H1 (cell line): ENCODE measurements at regions not wholly inside any gene's neighbourhood (a gene's known extent, or its start where the extent isn't known, plus 50 kb on each side); places are given as distances from the start of the nearest gene placed in this dataset.

Experiments used
- ATF2 ChIP-seq: IDR thresholded peaks from 2 replicates; pipeline ENCODE4 v1.6.1; 2012; ENCODE audit warnings: low read length, inconsistent platforms
- CHD7 ChIP-seq: fragments of 300-600 bp; sonication (generic); IDR thresholded peaks from 2 replicates; pipeline ENCODE4 v1.7.1; 2012; ENCODE audit warnings: low read length, moderate library complexity, mild to moderate bottlenecking, inconsistent platforms; ENCODE audit not compliant: insufficient replicate concordance
- FOSL1 ChIP-seq: IDR thresholded peaks from 2 replicates; pipeline ENCODE4 v1.6.1; 2011; ENCODE audit warnings: mild to moderate bottlenecking, low read depth, low read length, moderate library complexity; ENCODE audit not compliant: insufficient read depth
- GABPA ChIP-seq: IDR thresholded peaks from 2 replicates; pipeline ENCODE4 v1.6.1; 2011; ENCODE audit warnings: mild to moderate bottlenecking, low read length, moderate library complexity, borderline replicate concordance; ENCODE audit not compliant: insufficient read depth
- KDM1A ChIP-seq: fragments of 200-600, 300-600 bp; sonication (generic); IDR thresholded peaks from 2 replicates; pipeline ENCODE4 v1.7.1; 2016; ENCODE audit warnings: mild to moderate bottlenecking, low read length, borderline replicate concordance
- POLR2A ChIP-seq, 2 experiments: IDR thresholded peaks; 1 replicate in 1 of 2; 2 replicates in 1 of 2; pipeline ENCODE4 v1.6.1; 2011; ENCODE audit warnings: low read depth in 2 of 2, low read length in 2 of 2, mild to moderate bottlenecking in 2 of 2; ENCODE audit errors: control extremely low read depth in 1 of 2
- TEAD4 ChIP-seq: IDR thresholded peaks from 2 replicates; pipeline ENCODE4 v1.6.1; 2012; ENCODE audit warnings: low read depth, low read length, inconsistent platforms, mixed read lengths
- USF2 ChIP-seq: IDR thresholded peaks from 2 replicates; pipeline ENCODE4 v1.6.1; 2011; ENCODE audit warnings: low read length, improper control_type of control experiment

GRCh38 chr13:34322014-34322742 is 504.2 kb downstream of the RFC3 start (continued):
- TF ChIP-seq CHD7 (no peak), ATF2 (no peak), KDM1A (no peak), FOSL1 (no peak), POLR2A (IDR thresholded peaks at IDR 0.05; ENCODE audit: control extremely low read depth in 1 of 2, low read depth in 2 of 2, low read length in 2 of 2) (no peak), TEAD4 (no peak), GABPA (no peak), USF2 (no peak)
